CD4-positive, alpha-beta memory T cell (primary cell): ENCODE measurements at regions not wholly inside any gene's neighbourhood (a gene's known extent, or its start where the extent isn't known, plus 50 kb on each side); places are given as distances from the start of the nearest gene placed in this dataset.

ENCODE experiments used
- CTCF ChIA-PET: fragments of 350-600 bp; sonication (Branson Sonifier 250); formaldehyde crosslinking; loops from one replicate; lab custom pipeline; 2021; ENCODE audit warnings: inconsistent platforms; ENCODE audit not compliant: partially characterized antibody; lab: Charles Lee
- POLR2A ChIA-PET: fragments of 350-600 bp; sonication (Branson Sonifier 250); formaldehyde crosslinking; loops from one replicate; lab custom pipeline; 2021; ENCODE audit not compliant: partially characterized antibody; lab: Charles Lee
- DNase-seq, 5 donors: peaks; one replicate each; pipeline versions ENCODE4 v3.0.0 to v3.0.0-alpha.2; 2020 to 2022; ENCODE audit warnings: mixed read lengths in 1 of 5
- H3K27ac ChIP-seq: one replicate; pipeline ENCODE4 v1.7.0; 2013; ENCODE audit warnings: low read depth, low read length
- H3K27me3 ChIP-seq: 2 replicates; pipeline ENCODE4 v1.7.0; 2013; ENCODE audit warnings: mild to moderate bottlenecking, low read length, moderate library complexity; ENCODE audit not compliant: insufficient read depth
- H3K36me3 ChIP-seq: 2 replicates; pipeline ENCODE4 v1.7.0; 2013; ENCODE audit warnings: mild to moderate bottlenecking, low read length, moderate library complexity; ENCODE audit not compliant: insufficient read depth
- H3K4me1 ChIP-seq: 2 replicates; pipeline ENCODE4 v1.7.0; 2013; ENCODE audit warnings: mild to moderate bottlenecking, low read length, moderate library complexity; ENCODE audit not compliant: insufficient read depth
- H3K4me3 ChIP-seq, 2 donors: one replicate each; pipeline ENCODE4 v1.7.0; 2013; ENCODE audit warnings: low read length in 2 of 2, mild to moderate bottlenecking in 1 of 2
- H3K9me3 ChIP-seq, 2 donors: one replicate each; pipeline ENCODE4 v1.7.0; 2013; ENCODE audit warnings: low read length in 2 of 2, control low read depth in 1 of 2; ENCODE audit not compliant: control insufficient read depth in 1 of 2
- H3K27ac Mint-ChIP-seq, 7 donors: one replicate each; pipeline ENCODE4 v1.8.0; 2020 to 2021; ENCODE audit warnings: mixed read lengths in 7 of 7, mild to moderate bottlenecking in 6 of 7, inconsistent platforms in 3 of 7, moderate library complexity in 3 of 7
- H3K27me3 Mint-ChIP-seq, 2 donors: one replicate each; pipeline ENCODE4 v1.8.0; 2020 to 2021; ENCODE audit warnings: mixed read lengths in 2 of 2
- H3K36me3 Mint-ChIP-seq, 2 donors: one replicate each; pipeline ENCODE4 v1.8.0; 2020 to 2021; ENCODE audit warnings: mixed read lengths in 2 of 2, inconsistent platforms in 1 of 2, mild to moderate bottlenecking in 1 of 2
- H3K4me1 Mint-ChIP-seq, 4 donors: one replicate each; pipeline ENCODE4 v1.8.0; 2020 to 2021; ENCODE audit warnings: mixed read lengths in 4 of 4, mild to moderate bottlenecking in 1 of 4
- H3K4me3 Mint-ChIP-seq, 8 donors: one replicate each; pipeline ENCODE4 v1.8.0; 2020 to 2021; ENCODE audit warnings: mixed read lengths in 8 of 8, mild to moderate bottlenecking in 7 of 8, moderate library complexity in 6 of 8, inconsistent platforms in 3 of 8
- H3K9me3 Mint-ChIP-seq, 8 donors: one replicate each; pipeline ENCODE4 v1.8.0; 2020 to 2021; ENCODE audit warnings: mixed read lengths in 8 of 8, mild to moderate bottlenecking in 5 of 8, inconsistent platforms in 3 of 8, moderate library complexity in 1 of 8
- intact Hi-C: fragments of 100-400 bp; cut with micrococcal nuclease; formaldehyde crosslinking; loops from one replicate; pipeline ENCODE4 v1.15.1; 2023

DNA sequence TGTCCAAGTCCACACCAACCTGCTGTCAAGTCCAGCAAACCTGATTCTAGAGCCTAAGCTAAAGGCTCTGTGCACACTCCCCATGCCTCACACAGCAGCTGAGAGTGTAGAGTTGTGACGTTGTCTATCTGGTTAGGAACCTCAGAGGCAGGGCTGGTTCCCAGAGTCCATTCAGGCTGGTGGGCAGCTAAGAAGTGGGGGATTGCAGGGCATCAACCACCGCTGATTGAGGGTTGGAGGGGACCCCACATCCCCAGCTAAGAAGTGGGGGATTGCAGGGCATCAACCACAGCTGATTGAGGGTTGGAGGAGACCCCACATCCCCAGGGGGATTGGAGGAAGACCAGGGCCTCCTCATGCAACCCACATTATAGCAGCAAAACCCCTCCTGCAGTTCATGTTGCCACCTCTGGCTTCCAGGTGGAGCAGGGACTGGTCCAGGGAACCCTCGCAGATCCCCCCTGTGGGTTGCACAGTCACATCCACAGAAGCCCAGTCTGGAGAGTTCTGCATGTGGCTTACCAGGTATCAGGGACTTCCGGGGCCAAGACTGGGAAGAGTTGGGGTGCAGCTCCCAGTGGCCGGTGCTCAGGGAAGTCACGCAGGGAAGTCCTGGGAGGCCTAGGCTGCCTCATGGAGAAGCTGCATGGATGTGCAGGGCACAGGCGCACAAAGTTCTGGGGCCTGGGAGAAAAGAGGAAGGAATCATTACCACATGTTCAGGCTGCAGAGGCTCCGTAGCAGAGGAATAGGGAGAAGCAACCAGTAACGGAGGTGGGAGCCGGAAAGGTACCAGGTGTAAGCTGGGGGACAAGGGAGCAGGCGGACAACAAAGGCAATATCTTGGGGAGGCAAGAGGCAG is 71.4 kb upstream of the PCSK6 start:
- H3K4me3 Mint-ChIP-seq, result no peak overlapping the region
- peaks cover 14 to 28% of the 10 kb centered on the region in 2 donors for H3K27me3 Mint-ChIP-seq
- H3K4me1 Mint-ChIP-seq, result no peaks in the 10 kb centered on the region
- intact Hi-C loops, result no loop called here
- Histone ChIP-seq H3K4me3 (no peak overlapping the region), H3K9me3 (no peaks in the 10 kb centered on the region), H3K27me3 (no peaks in the 10 kb centered on the region), H3K36me3 (no peaks in the 10 kb centered on the region), H3K4me1 (no peaks in the 10 kb centered on the region), H3K27ac (no peak overlapping the region)
- no peaks in the 10 kb centered on the region for H3K36me3 Mint-ChIP-seq
- ChIA-PET CTCF (no interaction called here), POLR2A (no interaction called here)
- DNase-seq, result no peak
- H3K9me3 Mint-ChIP-seq, result no peaks in the 10 kb centered on the region
- no peak overlapping the region for H3K27ac Mint-ChIP-seq

DNA sequence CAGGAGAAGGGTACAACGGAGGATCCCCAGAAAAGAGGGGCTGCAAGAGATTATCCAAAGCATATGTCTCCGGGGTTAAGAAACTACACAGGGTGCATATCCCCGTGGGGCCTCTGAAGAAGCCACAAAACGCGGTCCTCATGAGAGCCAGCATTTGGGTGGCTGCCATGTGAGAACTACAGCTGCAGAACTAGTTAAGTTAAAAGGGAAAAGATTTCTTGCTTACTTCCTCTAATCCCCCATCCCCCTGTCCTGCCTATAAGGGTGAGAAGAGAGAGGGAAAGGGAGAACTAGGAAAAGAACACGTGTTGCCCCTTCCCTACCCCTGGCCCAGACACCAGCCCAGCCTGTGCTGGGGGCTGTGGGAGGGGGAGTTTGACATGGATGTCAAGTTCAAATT is 70.4 kb upstream of the PCSK6 start:
- no peaks in the 10 kb centered on the region for H3K4me1 ChIP-seq
- H3K27ac Mint-ChIP-seq, result no peak overlapping the region

DNA sequence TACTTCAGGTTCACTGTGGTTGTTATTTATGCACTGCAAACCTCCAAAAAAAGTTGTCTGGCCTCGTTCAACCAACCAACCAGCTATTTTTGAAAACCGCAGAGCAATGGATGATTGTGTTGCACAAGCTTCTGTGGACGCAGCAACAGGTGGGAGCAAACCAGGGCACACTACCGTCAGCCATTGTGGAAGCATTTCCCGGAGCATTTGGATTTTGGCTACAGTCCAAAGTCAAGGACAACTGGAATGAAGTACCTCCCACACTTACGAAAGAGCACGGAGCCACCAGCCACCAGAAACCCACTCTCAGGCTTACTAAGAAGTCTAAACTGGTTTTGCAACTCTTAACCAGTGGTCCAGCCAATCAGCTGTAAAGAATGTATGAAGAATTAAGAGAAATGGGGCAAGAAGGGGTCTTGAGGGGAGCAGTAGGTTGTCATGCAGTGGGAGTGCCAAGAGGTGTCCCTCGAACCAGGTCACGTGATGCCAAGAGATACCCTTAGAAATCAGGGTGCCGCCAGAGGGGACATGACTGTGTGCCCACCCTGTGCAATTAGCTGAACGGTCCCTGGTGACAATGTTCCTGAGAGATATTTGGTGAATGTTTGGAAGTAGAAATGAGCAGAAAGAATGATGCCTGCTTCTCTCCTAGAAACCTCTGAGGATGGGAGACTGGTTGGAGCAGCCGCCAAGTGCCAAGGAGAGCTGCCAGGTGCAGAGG is 68.9 kb upstream of the PCSK6 start:
- Mint-ChIP-seq H3K4me3 (no peak overlapping the region), H3K27me3 (peaks cover 10 to 22% of the 10 kb centered on the region in 2 donors), H3K9me3 (no peaks in the 10 kb centered on the region), H3K36me3 (no peaks in the 10 kb centered on the region), H3K27ac (no peak overlapping the region), H3K4me1 (no peaks in the 10 kb centered on the region)
- H3K27me3 ChIP-seq, result no peaks in the 10 kb centered on the region
- H3K4me3 ChIP-seq, result no peak overlapping the region
- no peaks in the 10 kb centered on the region for H3K9me3 ChIP-seq
- DNase-seq, result no peak
- no peaks in the 10 kb centered on the region for H3K4me1 ChIP-seq
- ChIA-PET POLR2A (no interaction called here), CTCF (no interaction called here)
- H3K27ac ChIP-seq, result no peak overlapping the region
- intact Hi-C loops, result no loop called here
- no peaks in the 10 kb centered on the region for H3K36me3 ChIP-seq

More for the DNA sequence above, 70.4 kb upstream of the PCSK6 start:
- H3K4me3 Mint-ChIP-seq, result no peak overlapping the region
- Histone ChIP-seq H3K4me3 (no peak overlapping the region), H3K36me3 (no peaks in the 10 kb centered on the region), H3K27me3 (no peaks in the 10 kb centered on the region), H3K27ac (no peak overlapping the region), H3K9me3 (no peaks in the 10 kb centered on the region)
- CTCF ChIA-PET, result no interaction called here
- H3K4me1 Mint-ChIP-seq, result no peaks in the 10 kb centered on the region
- POLR2A ChIA-PET, result no interaction called here
- no peaks in the 10 kb centered on the region for H3K9me3 Mint-ChIP-seq
- H3K27me3 Mint-ChIP-seq, result peaks cover 11 to 26% of the 10 kb centered on the region in 2 donors
- intact Hi-C loops, result no loop called here
- DNase-seq, result no peak
- H3K36me3 Mint-ChIP-seq, result no peaks in the 10 kb centered on the region

DNA sequence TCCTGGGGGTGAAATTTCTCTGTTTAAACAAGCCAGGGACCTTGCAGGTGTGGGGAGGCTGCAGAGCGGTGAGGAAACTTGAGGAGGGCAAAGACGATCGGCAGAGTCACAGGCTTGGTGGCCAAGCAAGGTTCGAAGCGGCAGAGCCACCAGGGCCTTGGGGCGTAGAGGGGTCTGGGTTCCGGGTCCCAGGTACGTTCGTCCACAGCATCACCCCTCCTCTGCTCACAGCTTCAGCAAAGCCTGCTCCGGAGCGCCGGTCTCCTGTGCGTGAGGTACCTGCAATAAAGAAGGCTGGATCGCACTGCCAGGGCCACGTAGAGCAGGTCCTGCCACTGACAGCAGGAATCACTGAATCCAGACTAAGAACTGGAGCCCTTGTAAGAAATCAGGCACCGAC is 66.8 kb upstream of the PCSK6 start:
- no peaks in the 10 kb centered on the region for H3K4me1 Mint-ChIP-seq
- POLR2A ChIA-PET, result no interaction called here
- no peak overlapping the region for H3K27ac Mint-ChIP-seq
- no peaks in the 10 kb centered on the region for H3K36me3 Mint-ChIP-seq
- no peak overlapping the region for H3K4me3 Mint-ChIP-seq
- H3K27me3 Mint-ChIP-seq, result peaks cover 8 to 18% of the 10 kb centered on the region in 2 donors
- no peaks in the 10 kb centered on the region for H3K9me3 Mint-ChIP-seq
- DNase-seq, result no peak
- CTCF ChIA-PET, result no interaction called here
- no peaks in the 10 kb centered on the region for H3K4me1 ChIP-seq
- no peak overlapping the region for H3K4me3 ChIP-seq
- no peaks in the 10 kb centered on the region for H3K9me3 ChIP-seq
- H3K27ac ChIP-seq, result no peak overlapping the region
- H3K27me3 ChIP-seq, result no peaks in the 10 kb centered on the region
- H3K36me3 ChIP-seq, result no peaks in the 10 kb centered on the region
- intact Hi-C loops, result no loop called here

DNA sequence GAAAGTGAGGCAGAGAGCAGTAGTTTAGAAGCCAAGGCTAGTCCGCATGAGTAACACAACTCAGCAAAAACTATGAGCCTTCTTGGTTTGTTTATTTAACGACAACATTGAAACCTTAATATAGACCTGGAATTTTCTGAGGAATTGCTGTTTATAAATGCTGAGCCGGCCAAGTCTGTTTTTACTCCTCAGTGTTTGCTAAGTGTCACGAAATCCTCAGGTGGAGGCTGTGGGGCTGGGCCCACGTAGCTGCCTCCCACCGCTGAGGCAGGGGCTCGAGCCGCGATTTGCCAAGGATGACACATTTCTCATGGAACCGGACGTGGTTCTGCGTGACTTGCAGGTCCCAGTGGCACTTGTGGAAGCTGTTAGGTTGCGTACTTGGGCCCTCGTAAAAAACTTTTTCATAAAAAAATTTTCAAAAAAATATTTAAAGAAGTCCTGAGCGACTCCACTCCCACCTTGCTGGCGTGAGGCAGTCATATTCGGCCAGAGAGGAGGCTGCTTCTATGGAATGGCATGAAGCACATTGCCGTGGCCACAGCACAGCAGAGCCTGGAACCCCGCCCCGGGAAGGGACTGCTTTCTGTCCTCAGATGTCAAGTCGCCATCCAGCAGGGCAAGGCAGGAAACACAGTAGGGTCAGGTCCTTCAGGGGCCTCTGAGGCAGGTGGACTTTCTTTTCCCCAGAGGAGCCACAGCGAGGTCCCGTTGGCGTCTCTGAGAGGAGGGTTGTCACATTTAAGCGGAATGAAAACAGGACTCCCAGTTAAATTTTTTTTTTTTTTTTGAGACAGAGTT is 64.8 kb upstream of the PCSK6 start:
- CTCF ChIA-PET, result no interaction called here
- intact Hi-C loops, result no loop called here
- Histone ChIP-seq H3K4me3 (no peak overlapping the region), H3K27ac (no peak overlapping the region), H3K27me3 (no peaks in the 10 kb centered on the region), H3K36me3 (no peaks in the 10 kb centered on the region), H3K4me1 (no peaks in the 10 kb centered on the region), H3K9me3 (no peaks in the 10 kb centered on the region)
- no peaks in the 10 kb centered on the region for H3K9me3 Mint-ChIP-seq
- H3K4me1 Mint-ChIP-seq, result no peaks in the 10 kb centered on the region
- H3K4me3 Mint-ChIP-seq, result no peak overlapping the region
- peaks cover 6 to 17% of the 10 kb centered on the region in 2 donors for H3K27me3 Mint-ChIP-seq
- no peaks in the 10 kb centered on the region for H3K36me3 Mint-ChIP-seq
- POLR2A ChIA-PET, result no interaction called here
- DNase-seq, result no peak
- H3K27ac Mint-ChIP-seq, result no peak overlapping the region

DNA sequence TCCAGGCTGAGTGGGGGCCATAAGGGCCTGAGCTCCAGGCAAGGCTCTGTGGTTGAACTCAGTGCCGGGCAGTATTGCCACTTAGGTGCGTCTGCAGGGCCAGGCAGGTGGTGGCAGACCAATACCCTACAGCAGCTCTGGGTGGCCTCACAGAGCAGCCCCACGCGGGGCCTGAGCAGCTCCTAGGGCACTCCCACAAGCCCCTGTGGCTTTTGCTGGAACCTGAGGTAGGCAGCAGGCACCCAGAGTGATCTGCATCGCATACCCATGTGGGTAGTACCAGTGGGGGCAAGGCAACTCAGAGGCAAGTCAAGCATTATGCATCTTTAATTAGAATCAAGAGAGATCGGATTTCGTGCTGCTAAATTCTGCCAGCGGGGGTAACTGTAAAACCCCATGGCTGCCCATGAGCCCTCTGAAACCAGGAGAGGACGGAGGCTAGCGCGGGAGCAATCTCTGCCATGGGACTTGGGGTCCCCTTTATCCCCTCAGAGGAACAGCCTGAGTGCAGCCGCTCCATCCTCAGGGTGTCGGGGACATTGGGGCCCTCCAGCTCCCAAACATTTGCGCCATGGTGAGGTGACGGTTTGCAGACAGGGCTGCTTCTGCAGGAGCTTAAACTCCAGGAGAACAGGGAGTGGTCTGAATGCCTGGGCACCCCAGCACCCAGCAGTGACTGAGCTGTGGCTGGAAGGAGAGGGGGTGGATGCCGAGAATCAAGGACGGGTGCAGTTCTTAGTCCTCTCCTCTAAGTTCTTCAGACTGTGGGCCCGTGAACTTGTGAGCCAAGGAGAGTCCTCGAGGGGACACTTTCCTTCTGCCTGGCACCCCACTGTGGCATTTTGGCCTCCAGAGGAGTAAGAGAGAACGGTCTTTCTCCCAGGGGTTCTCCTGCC is 62.4 kb upstream of the PCSK6 start:
- peaks cover 9 to 27% of the 10 kb centered on the region in 2 donors for H3K27me3 Mint-ChIP-seq
- intact Hi-C loops, result no loop called here
- H3K9me3 Mint-ChIP-seq, result peaks cover 0 to 9% (median 0%) of the 10 kb centered on the region in 8 donors
- Histone ChIP-seq H3K9me3 (no peaks in the 10 kb centered on the region), H3K27ac (no peak overlapping the region), H3K4me1 (no peaks in the 10 kb centered on the region), H3K27me3 (no peaks in the 10 kb centered on the region), H3K4me3 (no peak overlapping the region), H3K36me3 (no peaks in the 10 kb centered on the region)
- H3K27ac Mint-ChIP-seq, result no peak overlapping the region
- H3K4me3 Mint-ChIP-seq, result no peak overlapping the region
- H3K4me1 Mint-ChIP-seq, result peaks cover 0 to 1% (median 0%) of the 10 kb centered on the region in 4 donors
- DNase-seq, result no peak
- ChIA-PET CTCF (no interaction called here), POLR2A (no interaction called here)
- no peaks in the 10 kb centered on the region for H3K36me3 Mint-ChIP-seq
